ENCODE measurements at regions not wholly inside any gene's neighbourhood (a gene's known extent, or its start where the extent isn't known, plus 50 kb on each side); places are given as distances from the start of the nearest gene placed in this dataset.

- TF ChIP-seq CTCF (conservative IDR thresholded peaks at IDR 0.05; ENCODE audit: low read length), result no peak
- TF ChIP-seq EZH2phosphoT487 (IDR thresholded peaks at IDR 0.05; ENCODE audit: borderline replicate concordance, low read depth, low read length), result no peak
Measured at GRCh38 chr13:40504641-40505040, 161.8 kb downstream of the FOXO1 start.
